GM13977 (cell line): ENCODE measurements at regions not wholly inside any gene's neighbourhood (a gene's known extent, or its start where the extent isn't known, plus 50 kb on each side); places are given as distances from the start of the nearest gene placed in this dataset.

ENCODE experiments used
- DNase-seq: peaks from one replicate; pipeline ENCODE4 v3.0.0; 2012; ENCODE audit warnings: low spot score
- in situ Hi-C: fragments of 300-500 bp; cut with MboI; formaldehyde crosslinking; loops from one replicate; pipeline ENCODE4 v1.12.0; 2022; ENCODE audit warnings: low sequenced_read_pairs, low pct_unique_long_range_greater_than_20kb, mixed read lengths, inconsistent platforms; ENCODE audit not compliant: unreplicated experiment
- TF ChIP-seq, protein P1 (sequence below): IDR thresholded peaks from 2 replicates; pipeline ENCODE4 v1.5.1; 2012; ENCODE audit warnings: mild to moderate bottlenecking, control low read depth; ENCODE audit not compliant: insufficient read depth; ENCODE audit errors: extremely low read depth, missing control alignments

DNA sequence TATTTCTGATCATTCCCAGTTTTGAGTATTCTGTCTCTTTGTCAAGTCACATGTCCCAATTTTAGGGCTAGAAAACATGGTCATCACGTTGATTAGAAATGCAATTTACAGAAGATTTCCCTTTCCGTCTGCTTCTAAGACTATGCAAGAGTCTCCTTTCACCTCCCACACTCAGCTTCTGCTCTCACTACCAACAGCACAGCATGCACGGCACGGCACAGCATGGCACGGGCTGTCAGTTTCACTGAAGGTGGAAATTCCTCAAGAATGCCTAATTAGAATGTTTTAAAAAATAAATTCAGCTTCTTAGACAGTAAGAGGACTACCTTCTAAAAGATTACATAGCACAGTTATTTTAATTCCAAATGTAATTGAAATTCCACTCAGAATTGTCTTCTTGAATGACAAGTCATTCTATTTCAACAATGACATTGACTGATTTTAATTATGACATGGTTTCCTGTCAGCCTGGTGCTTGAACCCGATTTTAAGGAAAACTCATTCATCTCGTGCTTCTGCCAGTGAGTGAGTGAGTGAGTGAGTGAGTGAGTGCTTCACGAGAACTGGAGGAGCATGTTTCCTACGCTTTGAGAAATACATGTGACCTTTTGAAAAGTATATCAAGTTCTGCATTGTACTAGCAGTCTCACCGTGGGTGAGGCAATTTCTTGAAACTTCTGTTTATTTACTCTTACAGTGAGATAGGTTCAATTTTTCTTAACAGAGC, 124.8 kb upstream of the SORBS2 start:
- in situ Hi-C loops: no loop called here
- TF ChIP-seq, protein P1, sequence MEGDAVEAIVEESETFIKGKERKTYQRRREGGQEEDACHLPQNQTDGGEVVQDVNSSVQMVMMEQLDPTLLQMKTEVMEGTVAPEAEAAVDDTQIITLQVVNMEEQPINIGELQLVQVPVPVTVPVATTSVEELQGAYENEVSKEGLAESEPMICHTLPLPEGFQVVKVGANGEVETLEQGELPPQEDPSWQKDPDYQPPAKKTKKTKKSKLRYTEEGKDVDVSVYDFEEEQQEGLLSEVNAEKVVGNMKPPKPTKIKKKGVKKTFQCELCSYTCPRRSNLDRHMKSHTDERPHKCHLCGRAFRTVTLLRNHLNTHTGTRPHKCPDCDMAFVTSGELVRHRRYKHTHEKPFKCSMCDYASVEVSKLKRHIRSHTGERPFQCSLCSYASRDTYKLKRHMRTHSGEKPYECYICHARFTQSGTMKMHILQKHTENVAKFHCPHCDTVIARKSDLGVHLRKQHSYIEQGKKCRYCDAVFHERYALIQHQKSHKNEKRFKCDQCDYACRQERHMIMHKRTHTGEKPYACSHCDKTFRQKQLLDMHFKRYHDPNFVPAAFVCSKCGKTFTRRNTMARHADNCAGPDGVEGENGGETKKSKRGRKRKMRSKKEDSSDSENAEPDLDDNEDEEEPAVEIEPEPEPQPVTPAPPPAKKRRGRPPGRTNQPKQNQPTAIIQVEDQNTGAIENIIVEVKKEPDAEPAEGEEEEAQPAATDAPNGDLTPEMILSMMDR: no peak
- no peak for DNase-seq

DNA sequence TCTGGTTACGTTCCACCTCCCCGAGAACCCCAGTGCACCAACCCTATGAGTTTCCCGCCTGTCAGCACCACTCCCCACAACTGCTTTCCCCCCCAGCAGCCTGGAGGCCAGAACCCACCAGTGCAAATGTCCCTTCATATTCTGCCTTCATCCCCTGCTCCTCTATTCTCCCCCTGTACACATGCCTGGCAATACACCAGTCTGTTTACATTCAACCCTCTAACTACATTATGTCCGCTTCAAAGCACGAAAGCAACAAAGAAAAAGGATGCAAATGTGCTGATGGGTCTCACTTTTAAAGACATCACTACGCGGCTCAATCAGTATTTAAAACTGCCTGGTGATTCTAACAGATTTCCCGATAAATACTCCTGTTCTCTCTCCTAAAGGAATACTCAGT, 126.7 kb upstream of the SORBS2 start:
- TF ChIP-seq, protein P1: no peak
- no peak for DNase-seq
- in situ Hi-C loops: no loop called here

- DNase-seq: no peak
- in situ Hi-C loops: no loop called here
- TF ChIP-seq, protein P1: no peak
Observed at GRCh38 chr4:185941461-185941860, 127.5 kb upstream of the TLR3 start.

GRCh38 chr4:185945252-185945651, 123.7 kb upstream of the TLR3 start:
- in situ Hi-C loops: no loop called here
- TF ChIP-seq, protein P1: no peak
- DNase-seq: no peak

DNA sequence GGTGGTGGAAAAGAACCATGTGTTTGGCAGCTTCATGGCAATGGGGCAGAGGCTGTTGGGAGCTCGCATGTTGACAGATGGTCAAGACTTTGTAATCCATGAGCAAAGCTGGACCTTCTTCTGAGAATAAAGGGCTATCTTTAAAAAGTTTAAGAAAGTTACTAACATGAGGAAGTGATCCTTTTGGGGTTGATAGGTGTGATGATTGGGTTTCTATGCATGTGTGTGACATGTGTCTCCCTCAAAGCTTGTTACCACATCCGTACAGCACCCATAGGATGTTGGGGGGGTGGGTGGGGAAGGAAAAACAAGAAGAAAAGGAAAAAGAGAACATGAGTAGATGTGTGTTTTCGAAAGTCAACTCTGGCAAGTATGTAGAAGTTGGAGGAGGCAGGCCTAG, 123.0 kb upstream of the TLR3 start:
- in situ Hi-C loops: no loop called here
- DNase-seq: no peak
- TF ChIP-seq, protein P1: no peak

DNA sequence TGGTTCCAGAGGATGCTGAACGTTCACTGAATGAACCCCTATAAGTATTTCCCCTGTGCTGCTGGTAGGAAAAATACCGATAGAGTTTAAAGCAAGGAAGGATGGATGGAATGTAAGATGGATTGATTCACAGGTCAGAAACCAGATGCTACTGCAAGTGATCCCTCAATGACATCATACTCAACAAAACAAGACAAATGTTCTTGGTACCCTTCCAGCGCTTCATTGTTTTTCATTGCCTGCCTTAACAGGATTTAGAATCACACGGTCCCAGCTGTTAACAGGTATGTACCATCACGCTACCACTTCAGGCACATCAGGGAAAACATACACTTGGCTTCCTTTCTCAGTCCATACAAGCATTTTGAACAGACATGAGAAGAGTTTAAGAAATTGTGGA, 118.1 kb upstream of the TLR3 start:
- TF ChIP-seq, protein P1: no peak
- no peak for DNase-seq
- in situ Hi-C loops: no loop called here
